Heart right ventricle (tissue), 16 donors: ENCODE measurements at regions not wholly inside any gene's neighbourhood (a gene's known extent, or its start where the extent isn't known, plus 50 kb on each side); places are given as distances from the start of the nearest gene placed in this dataset.

Source experiments
- ATAC-seq, 8 donors: fragments of 200-7000 bp; cut with Tn5 transposase; one replicate each; pipeline ENCODE4 v1.9.1; 2020; ENCODE audit warnings: mild to moderate bottlenecking in 8 of 8, moderate library complexity in 8 of 8, moderate number of reproducible peaks in 1 of 8
- DNase-seq, 2 donors: peaks; one replicate each; pipeline ENCODE4 v3.0.0-alpha.2; 2020
- H3K27ac ChIP-seq, 10 donors: fragments of 200-600 bp; sonication (generic) in 2 of 10; one replicate each; pipeline versions ENCODE4 v1.5.0 to v1.8.0; 2020 to 2022; ENCODE audit warnings: mild to moderate bottlenecking in 3 of 10
- H3K27me3 ChIP-seq, 7 donors: fragments of 200-600 bp; one replicate each; pipeline ENCODE4 v1.8.0; 2021 to 2022; ENCODE audit warnings: mild to moderate bottlenecking in 2 of 7
- H3K36me3 ChIP-seq, 9 donors: fragments of 200-600 bp; sonication (generic) in 1 of 9; one replicate each; pipeline versions ENCODE4 v1.5.0 to v1.8.0; 2020 to 2022; ENCODE audit warnings: mild to moderate bottlenecking in 2 of 9
- H3K4me1 ChIP-seq, 9 donors: fragments of 200-600 bp; sonication (generic) in 1 of 9; one replicate each; pipeline versions ENCODE4 v1.5.0 to v1.8.0; 2020 to 2022; ENCODE audit warnings: mild to moderate bottlenecking in 4 of 9
- H3K4me3 ChIP-seq, 10 donors: fragments of 200-600 bp; sonication (generic) in 2 of 10; one replicate each; pipeline versions ENCODE4 v1.5.0 to v1.8.0; 2020 to 2022; ENCODE audit warnings: mild to moderate bottlenecking in 7 of 10, moderate library complexity in 2 of 10
- H3K9me3 ChIP-seq, 11 donors: fragments of 200-600 bp in 10 of 11; sonication (generic) in 2 of 11; one replicate each; pipeline versions ENCODE4 v1.5.0 to v1.8.0; 2013 to 2022; ENCODE audit warnings: mild to moderate bottlenecking in 2 of 11, control low read depth in 1 of 11, moderate library complexity in 1 of 11
- CTCF ChIP-seq, 9 donors: fragments of 200-600 bp; sonication (generic) in 2 of 9; IDR thresholded peaks; one replicate each; pipeline versions ENCODE4 v1.5.0 to v1.8.0; 2021 to 2022; ENCODE audit warnings: antibody characterized with exemption in 9 of 9, mild to moderate bottlenecking in 5 of 9, moderate library complexity in 1 of 9
- WGBS, 2 donors: extraction: QIAGEN DNeasy Blood & Tissue Kit; methylation state at CpG; one replicate each; pipeline ENCODE4 v1.1.7; 2013; ENCODE audit warnings: inconsistent platforms in 1 of 2; 5-methylcytosine and 5-hydroxymethylcytosine counted together
- intact Hi-C, 10 donors: fragments of 100-400 bp; cut with DNase I; formaldehyde crosslinking; loops; one replicate each; pipeline versions ENCODE4 v1.11.1 to v1.14.2; 2022
- donor health status: Arrhythmogenic right ventricular cardiomyopathy.
- donor health status: ischemic (EF 13 %, LVEDD 7.1; RV severe dilation, severe dysfunction).
- donor health status: healthy with polysubstance abuse.
- donor health status: DM: no; HTN: yes; CAD: no.
- donor health status: DM: no; HTN: no; CAD: no.
- donor health status: ischemic (EF 25% LVEDD 6.9; RV normal size, moderate dysfunction).
- donor health status: ischemic (EF 25% LVEDD 5.7; RV mildly dilated, moderate dysfunction).
- donor health status: healthy.
- donor health status: DM: yes; HTN: yes; CAD: no.
- donor health status: Ischemic cardiomyopathy.
- donor health status: ischemic (EF 35%, LVEDD 5.7; RV mildly dilated, moderate dysfunction).
- donor health status: nonischemic (EF 11% LVEDD 7.7; RV severe dilation, severe dysfunction).
- donor health status: DM: yes; HTN: yes; CAD: no.
- donor health status: PGD.
- donor health status: ischemic (EF 29% LVEDD 5.4; RV normal size, mild dysfunction).
- donor health status: nonischemic (EF 23%, LVEDD 6.1; RV moderate dilation, normal function).

- H3K36me3 ChIP-seq: no peaks in the 10 kb centered on the region
- WGBS, 2 donors: 55 to 58% methylated on average over 1 of the region's 1 CpG
- H3K27me3 ChIP-seq: no peaks in the 10 kb centered on the region
- no peak overlapping the region for H3K27ac ChIP-seq
- peaks cover 0 to 12% (median 0%) of the 10 kb centered on the region in 11 donors for H3K9me3 ChIP-seq
- no peak for ATAC-seq
- TF ChIP-seq CTCF (IDR thresholded peaks at IDR 0.05): no peak
- DNase-seq: no peak
- intact Hi-C loops: no loop called here
- no peak overlapping the region for H3K4me3 ChIP-seq
- H3K4me1 ChIP-seq: no peaks in the 10 kb centered on the region
Measured at GRCh38 chr6:67393356-67393755, 1241.7 kb upstream of the ADGRB3 start.

DNA sequence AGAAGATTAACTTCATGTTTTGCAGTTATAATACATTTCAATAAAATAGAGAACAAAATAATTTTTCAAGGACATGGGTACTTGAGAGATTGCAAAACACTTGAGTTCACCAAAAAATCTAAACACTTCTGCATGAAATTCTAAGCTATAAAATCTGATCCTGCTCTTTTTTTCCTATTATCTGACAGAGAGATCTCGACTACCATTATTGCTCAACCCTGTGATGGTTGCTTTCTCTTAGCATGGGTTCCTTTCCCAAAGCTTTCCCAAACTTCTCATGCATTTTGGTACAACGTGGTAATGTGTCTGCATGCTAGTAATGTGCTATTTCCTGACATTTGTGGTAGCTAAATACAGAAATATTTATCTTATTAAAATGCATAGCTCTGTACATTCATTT is 1243.1 kb upstream of the ADGRB3 start:
- ATAC-seq (no peak), DNase-seq (no peak)
- H3K9me3 ChIP-seq: peaks cover 0 to 12% (median 0%) of the 10 kb centered on the region in 11 donors
- H3K27ac ChIP-seq: no peak overlapping the region
- no peaks in the 10 kb centered on the region for H3K27me3 ChIP-seq
- no peak overlapping the region for H3K4me3 ChIP-seq
- WGBS, 2 donors: 40 to 48% methylated on average over 2 of the region's 2 CpGs
- H3K36me3 ChIP-seq: no peaks in the 10 kb centered on the region
- H3K4me1 ChIP-seq: no peaks in the 10 kb centered on the region
- intact Hi-C loops: no loop called here
- no peak for TF ChIP-seq CTCF (IDR thresholded peaks at IDR 0.05)

GRCh38 chr6:67369679-67370078 is 1265.4 kb upstream of the ADGRB3 start:
- intact Hi-C loops: no loop called here
- DNase-seq (no peak), ATAC-seq (no peak)
- Histone ChIP-seq H3K36me3 (no peaks in the 10 kb centered on the region), H3K4me1 (no peaks in the 10 kb centered on the region), H3K9me3 (peaks cover 0 to 5% (median 0%) of the 10 kb centered on the region in 11 donors), H3K27ac (no peak overlapping the region), H3K27me3 (no peaks in the 10 kb centered on the region), H3K4me3 (no peak overlapping the region)
- no peak for TF ChIP-seq CTCF (IDR thresholded peaks at IDR 0.05)
- 11 to 35% methylated on average over 1 of the region's 1 CpG for WGBS, 2 donors

DNA sequence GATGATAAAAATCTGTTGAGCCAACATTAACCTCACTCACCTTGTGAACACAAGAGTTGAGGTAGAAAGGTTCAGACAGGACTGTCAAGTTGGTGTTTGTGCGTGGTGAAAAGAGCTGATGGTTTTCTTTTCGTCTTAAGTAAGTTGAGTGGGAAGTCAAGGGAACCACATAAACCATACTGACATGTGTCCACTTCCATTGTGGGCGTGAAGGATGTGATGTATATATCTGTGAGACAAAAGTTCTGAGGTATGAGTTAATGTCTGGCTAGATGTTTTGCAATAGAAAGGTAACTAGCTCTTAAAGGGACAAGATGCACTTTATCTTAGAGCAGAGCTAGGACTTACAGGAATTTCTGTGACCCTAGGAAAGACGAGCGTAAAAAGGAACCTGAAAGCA is 1272.1 kb upstream of the ADGRB3 start:
- Histone ChIP-seq H3K27ac (no peak overlapping the region), H3K4me3 (no peak overlapping the region), H3K27me3 (no peaks in the 10 kb centered on the region), H3K36me3 (no peaks in the 10 kb centered on the region), H3K9me3 (no peaks in the 10 kb centered on the region), H3K4me1 (no peaks in the 10 kb centered on the region)
- 78 to 81% methylated on average over 5 of the region's 5 CpGs for WGBS, 2 donors
- DNase-seq (no peak), ATAC-seq (no peak)
- TF ChIP-seq CTCF (IDR thresholded peaks at IDR 0.05): no peak
- intact Hi-C loops: no loop called here

DNA sequence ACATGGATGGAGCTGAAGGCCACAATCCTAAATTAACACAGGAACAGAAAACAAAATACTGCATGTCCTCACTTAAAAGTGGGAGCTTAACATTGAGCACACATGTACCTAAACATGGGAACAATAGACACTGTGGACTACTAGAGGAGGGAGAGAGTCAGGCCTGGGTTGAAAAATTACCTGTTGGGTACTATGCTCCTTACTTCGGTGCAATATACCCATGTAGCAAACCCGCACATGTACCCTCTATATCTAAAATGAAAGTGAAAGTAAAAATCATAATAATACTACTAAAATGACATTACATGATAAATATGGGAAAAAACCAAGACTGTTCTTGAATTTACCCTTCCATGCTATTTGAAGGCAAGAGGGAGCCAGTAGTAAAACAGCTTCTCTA is 1273.8 kb upstream of the ADGRB3 start:
- H3K36me3 ChIP-seq: no peaks in the 10 kb centered on the region
- no peak for ATAC-seq
- H3K27me3 ChIP-seq: no peaks in the 10 kb centered on the region
- no peak for TF ChIP-seq CTCF (IDR thresholded peaks at IDR 0.05)
- no peak overlapping the region for H3K27ac ChIP-seq
- intact Hi-C loops: no loop called here
- WGBS, 2 donors: 96 to 97% methylated on average over 2 of the region's 2 CpGs
- DNase-seq: no peak
- no peaks in the 10 kb centered on the region for H3K4me1 ChIP-seq
- H3K4me3 ChIP-seq: no peak overlapping the region
- H3K9me3 ChIP-seq: no peaks in the 10 kb centered on the region
